ENCODE measurements at regions not wholly inside any gene's neighbourhood (a gene's known extent, or its start where the extent isn't known, plus 50 kb on each side); places are given as distances from the start of the nearest gene placed in this dataset.

DNA sequence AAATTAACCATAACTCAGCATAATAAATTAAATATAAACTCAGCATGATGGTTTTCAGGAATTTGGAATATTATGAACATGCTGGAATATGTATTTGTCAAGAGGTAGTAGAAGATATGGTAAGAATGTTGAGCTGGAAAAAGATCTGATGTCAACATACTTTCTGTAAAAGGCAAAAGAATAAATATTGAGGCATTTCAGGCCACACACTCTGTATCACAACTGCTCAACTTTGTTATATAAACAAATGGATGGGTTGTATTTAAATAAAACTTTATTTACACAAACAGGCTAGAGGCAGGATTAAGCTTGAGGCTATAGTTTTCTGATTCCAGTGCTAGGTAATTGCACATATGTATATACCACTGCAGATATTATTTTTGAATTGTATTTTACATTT, 1409.4 kb downstream of the MRPL39 start:
- ATAC-seq (no peak), DNase-seq (ENCODE audit: low spot score) (no peak)
- Histone ChIP-seq H4K20me1 (replicated peaks; ENCODE audit: insufficient read depth) (no peaks in the 10 kb centered on the region), H3K27ac (ENCODE audit: low read depth) (no peak overlapping the region), H3K4me3 (no peak overlapping the region), H3K27me3 (ENCODE audit: insufficient read depth) (no peaks in the 10 kb centered on the region), H3K36me3 (ENCODE audit: insufficient read depth) (no peaks in the 10 kb centered on the region), H3K4me2 (no peak overlapping the region), H3K79me2 (replicated peaks; ENCODE audit: insufficient read depth) (no peaks in the 10 kb centered on the region), H3F3A (replicated peaks; ENCODE audit: low read depth) (no peaks in the 10 kb centered on the region), H2AFZ (no peak overlapping the region), H3K4me1 (ENCODE audit: insufficient read depth) (no peaks in the 10 kb centered on the region), H3K9me2 (ENCODE audit: insufficient read depth) (no peaks in the 10 kb centered on the region)
- peaks cover 6% of the 10 kb centered on the region; the same call in 2 of the 3 replicates for H3K36me3 Mint-ChIP-seq (ENCODE audit: low read depth)
- H3K4me3 Mint-ChIP-seq = no peak overlapping the region
- no peak overlapping the region for H3K27ac Mint-ChIP-seq
- H3K4me1 Mint-ChIP-seq = no peaks in the 10 kb centered on the region
- TF ChIP-seq, protein P1, sequence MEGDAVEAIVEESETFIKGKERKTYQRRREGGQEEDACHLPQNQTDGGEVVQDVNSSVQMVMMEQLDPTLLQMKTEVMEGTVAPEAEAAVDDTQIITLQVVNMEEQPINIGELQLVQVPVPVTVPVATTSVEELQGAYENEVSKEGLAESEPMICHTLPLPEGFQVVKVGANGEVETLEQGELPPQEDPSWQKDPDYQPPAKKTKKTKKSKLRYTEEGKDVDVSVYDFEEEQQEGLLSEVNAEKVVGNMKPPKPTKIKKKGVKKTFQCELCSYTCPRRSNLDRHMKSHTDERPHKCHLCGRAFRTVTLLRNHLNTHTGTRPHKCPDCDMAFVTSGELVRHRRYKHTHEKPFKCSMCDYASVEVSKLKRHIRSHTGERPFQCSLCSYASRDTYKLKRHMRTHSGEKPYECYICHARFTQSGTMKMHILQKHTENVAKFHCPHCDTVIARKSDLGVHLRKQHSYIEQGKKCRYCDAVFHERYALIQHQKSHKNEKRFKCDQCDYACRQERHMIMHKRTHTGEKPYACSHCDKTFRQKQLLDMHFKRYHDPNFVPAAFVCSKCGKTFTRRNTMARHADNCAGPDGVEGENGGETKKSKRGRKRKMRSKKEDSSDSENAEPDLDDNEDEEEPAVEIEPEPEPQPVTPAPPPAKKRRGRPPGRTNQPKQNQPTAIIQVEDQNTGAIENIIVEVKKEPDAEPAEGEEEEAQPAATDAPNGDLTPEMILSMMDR (conservative IDR thresholded peaks at IDR 0.05; ENCODE audit: low read depth in 2 of 2) = no peak
- TF ChIP-seq, protein P2, sequence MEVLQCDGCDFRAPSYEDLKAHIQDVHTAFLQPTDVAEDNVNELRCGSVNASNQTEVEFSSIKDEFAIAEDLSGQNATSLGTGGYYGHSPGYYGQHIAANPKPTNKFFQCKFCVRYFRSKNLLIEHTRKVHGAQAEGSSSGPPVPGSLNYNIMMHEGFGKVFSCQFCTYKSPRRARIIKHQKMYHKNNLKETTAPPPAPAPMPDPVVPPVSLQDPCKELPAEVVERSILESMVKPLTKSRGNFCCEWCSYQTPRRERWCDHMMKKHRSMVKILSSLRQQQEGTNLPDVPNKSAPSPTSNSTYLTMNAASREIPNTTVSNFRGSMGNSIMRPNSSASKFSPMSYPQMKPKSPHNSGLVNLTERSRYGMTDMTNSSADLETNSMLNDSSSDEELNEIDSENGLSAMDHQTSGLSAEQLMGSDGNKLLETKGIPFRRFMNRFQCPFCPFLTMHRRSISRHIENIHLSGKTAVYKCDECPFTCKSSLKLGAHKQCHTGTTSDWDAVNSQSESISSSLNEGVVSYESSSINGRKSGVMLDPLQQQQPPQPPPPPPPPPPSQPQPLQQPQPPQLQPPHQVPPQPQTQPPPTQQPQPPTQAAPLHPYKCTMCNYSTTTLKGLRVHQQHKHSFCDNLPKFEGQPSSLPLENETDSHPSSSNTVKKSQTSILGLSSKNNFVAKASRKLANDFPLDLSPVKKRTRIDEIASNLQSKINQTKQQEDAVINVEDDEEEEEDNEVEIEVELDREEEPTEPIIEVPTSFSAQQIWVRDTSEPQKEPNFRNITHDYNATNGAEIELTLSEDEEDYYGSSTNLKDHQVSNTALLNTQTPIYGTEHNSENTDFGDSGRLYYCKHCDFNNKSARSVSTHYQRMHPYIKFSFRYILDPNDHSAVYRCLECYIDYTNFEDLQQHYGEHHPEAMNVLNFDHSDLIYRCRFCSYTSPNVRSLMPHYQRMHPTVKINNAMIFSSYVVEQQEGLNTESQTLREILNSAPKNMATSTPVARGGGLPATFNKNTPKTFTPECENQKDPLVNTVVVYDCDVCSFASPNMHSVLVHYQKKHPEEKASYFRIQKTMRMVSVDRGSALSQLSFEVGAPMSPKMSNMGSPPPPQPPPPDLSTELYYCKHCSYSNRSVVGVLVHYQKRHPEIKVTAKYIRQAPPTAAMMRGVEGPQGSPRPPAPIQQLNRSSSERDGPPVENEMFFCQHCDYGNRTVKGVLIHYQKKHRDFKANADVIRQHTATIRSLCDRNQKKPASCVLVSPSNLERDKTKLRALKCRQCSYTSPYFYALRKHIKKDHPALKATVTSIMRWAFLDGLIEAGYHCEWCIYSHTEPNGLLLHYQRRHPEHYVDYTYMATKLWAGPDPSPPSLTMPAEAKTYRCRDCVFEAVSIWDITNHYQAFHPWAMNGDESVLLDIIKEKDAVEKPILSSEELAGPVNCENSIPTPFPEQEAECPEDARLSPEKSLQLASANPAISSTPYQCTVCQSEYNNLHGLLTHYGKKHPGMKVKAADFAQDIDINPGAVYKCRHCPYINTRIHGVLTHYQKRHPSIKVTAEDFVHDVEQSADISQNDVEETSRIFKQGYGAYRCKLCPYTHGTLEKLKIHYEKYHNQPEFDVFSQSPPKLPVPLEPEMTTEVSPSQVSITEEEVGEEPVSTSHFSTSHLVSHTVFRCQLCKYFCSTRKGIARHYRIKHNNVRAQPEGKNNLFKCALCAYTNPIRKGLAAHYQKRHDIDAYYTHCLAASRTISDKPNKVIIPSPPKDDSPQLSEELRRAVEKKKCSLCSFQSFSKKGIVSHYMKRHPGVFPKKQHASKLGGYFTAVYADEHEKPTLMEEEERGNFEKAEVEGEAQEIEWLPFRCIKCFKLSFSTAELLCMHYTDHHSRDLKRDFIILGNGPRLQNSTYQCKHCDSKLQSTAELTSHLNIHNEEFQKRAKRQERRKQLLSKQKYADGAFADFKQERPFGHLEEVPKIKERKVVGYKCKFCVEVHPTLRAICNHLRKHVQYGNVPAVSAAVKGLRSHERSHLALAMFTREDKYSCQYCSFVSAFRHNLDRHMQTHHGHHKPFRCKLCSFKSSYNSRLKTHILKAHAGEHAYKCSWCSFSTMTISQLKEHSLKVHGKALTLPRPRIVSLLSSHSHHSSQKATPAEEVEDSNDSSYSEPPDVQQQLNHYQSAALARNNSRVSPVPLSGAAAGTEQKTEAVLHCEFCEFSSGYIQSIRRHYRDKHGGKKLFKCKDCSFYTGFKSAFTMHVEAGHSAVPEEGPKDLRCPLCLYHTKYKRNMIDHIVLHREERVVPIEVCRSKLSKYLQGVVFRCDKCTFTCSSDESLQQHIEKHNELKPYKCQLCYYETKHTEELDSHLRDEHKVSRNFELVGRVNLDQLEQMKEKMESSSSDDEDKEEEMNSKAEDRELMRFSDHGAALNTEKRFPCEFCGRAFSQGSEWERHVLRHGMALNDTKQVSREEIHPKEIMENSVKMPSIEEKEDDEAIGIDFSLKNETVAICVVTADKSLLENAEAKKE (CRISPR knock-in tag; IDR thresholded peaks at IDR 0.05) = no peak
- TF ChIP-seq STAT1 (IDR thresholded peaks at IDR 0.05; ENCODE audit: unreplicated experiment) = no peak
- TF ChIP-seq ZNF114 (CRISPR knock-in tag; IDR thresholded peaks at IDR 0.05) = no peak
- H3K27me3 Mint-ChIP-seq (ENCODE audit: insufficient read depth, low read depth, poor library complexity) = peaks cover 2% of the 10 kb centered on the region
- peaks cover 66% of the 10 kb centered on the region for H3K9me3 Mint-ChIP-seq

Measured in GM23338 (cell line).